ENCODE measurements at regions not wholly inside any gene's neighbourhood (a gene's known extent, or its start where the extent isn't known, plus 50 kb on each side); places are given as distances from the start of the nearest gene placed in this dataset.

DNA sequence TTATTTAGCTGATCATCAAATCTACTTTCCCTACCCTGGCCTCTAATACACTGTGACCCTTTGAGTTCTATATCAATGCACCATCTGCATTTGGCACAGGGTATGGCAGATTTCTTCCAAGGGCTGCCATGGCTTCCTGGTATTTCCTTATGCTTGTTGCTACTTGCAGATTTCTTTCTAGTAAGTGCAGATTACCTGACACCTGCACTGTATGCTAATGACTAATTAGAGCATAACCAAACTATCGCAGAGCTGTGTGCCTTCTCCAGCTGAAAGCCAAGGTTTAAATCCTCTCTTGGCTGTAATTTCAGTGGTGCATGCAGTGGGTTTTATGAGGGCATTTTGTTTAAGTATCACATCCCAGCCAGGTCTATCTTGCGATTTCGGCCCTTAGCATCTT is 293.7 kb downstream of the KIF4B start:
- DNase-seq (ENCODE audit: low spot score), result no peak
- no TSS peak for BruUV-seq (replicated peaks)
- Histone ChIP-seq H3K4me2 (ENCODE audit: low read length) (no peak overlapping the region), H3K9me2 (ENCODE audit: insufficient read depth, low read length) (no peaks in the 10 kb centered on the region), H4K20me1 (ENCODE audit: insufficient read depth, low read length) (no peaks in the 10 kb centered on the region), H3K9me3 (ENCODE audit: low read length) (no peaks in the 10 kb centered on the region), H3K36me3 (ENCODE audit: insufficient read depth, low read length) (no peaks in the 10 kb centered on the region), H3K4me3 (ENCODE audit: low read depth, low read length, poor library complexity, severe bottlenecking) (no peak overlapping the region), H3K79me2 (ENCODE audit: insufficient read depth, low read depth, low read length) (no peaks in the 10 kb centered on the region), H3K27ac (ENCODE audit: low read depth, low read length, poor library complexity, severe bottlenecking) (no peak overlapping the region), H2AFZ (ENCODE audit: low read length) (no peak overlapping the region), H3K4me1 (ENCODE audit: insufficient read depth, low read length, poor library complexity, severe bottlenecking) (no peaks in the 10 kb centered on the region)
- TF ChIP-seq, protein P1, sequence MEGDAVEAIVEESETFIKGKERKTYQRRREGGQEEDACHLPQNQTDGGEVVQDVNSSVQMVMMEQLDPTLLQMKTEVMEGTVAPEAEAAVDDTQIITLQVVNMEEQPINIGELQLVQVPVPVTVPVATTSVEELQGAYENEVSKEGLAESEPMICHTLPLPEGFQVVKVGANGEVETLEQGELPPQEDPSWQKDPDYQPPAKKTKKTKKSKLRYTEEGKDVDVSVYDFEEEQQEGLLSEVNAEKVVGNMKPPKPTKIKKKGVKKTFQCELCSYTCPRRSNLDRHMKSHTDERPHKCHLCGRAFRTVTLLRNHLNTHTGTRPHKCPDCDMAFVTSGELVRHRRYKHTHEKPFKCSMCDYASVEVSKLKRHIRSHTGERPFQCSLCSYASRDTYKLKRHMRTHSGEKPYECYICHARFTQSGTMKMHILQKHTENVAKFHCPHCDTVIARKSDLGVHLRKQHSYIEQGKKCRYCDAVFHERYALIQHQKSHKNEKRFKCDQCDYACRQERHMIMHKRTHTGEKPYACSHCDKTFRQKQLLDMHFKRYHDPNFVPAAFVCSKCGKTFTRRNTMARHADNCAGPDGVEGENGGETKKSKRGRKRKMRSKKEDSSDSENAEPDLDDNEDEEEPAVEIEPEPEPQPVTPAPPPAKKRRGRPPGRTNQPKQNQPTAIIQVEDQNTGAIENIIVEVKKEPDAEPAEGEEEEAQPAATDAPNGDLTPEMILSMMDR (conservative IDR thresholded peaks at IDR 0.05; ENCODE audit: low read length), result no peak
- TF ChIP-seq EZH2phosphoT487 (IDR thresholded peaks at IDR 0.05; ENCODE audit: borderline replicate concordance, low read depth, low read length), result no peak
- intact Hi-C loops (cut with micrococcal nuclease; ENCODE audit: unreplicated experiment), result no loop called here
- POLR2A ChIA-PET, result no interaction called here
- CTCF ChIA-PET (ENCODE audit: unreplicated experiment), result no interaction called here

DNA sequence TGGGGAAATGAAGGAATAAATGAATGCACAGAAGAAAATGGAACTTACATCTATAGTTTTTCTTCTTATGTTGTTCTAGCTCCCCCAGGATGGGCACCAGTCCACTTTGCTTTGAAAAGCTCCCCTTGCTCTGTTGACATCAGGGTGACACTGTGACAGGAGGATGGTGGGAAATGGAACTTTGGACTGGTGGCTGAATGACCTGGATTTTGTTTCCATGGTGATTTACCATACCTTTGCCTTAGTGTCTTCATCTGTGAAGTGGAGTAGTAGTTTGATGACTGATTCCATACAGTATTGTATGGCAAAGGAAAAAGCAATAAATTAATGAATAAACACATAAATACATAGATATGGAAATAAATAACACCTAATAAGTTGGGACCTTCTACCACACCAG is 294.7 kb downstream of the KIF4B start:
- no peaks in the 10 kb centered on the region for H4K20me1 ChIP-seq (ENCODE audit: insufficient read depth, low read length)
- intact Hi-C loops (cut with micrococcal nuclease; ENCODE audit: unreplicated experiment), result no loop called here
- H3K9me3 ChIP-seq (ENCODE audit: low read length), result no peaks in the 10 kb centered on the region
- no peaks in the 10 kb centered on the region for H3K9me2 ChIP-seq (ENCODE audit: insufficient read depth, low read length)
- H2AFZ ChIP-seq (ENCODE audit: low read length), result no peak overlapping the region
- no TSS peak for BruUV-seq (replicated peaks)
- no peak overlapping the region for H3K27ac ChIP-seq (ENCODE audit: low read depth, low read length, poor library complexity, severe bottlenecking)
- no peak overlapping the region for H3K4me3 ChIP-seq (ENCODE audit: low read depth, low read length, poor library complexity, severe bottlenecking)
- no peak overlapping the region for H3K4me2 ChIP-seq (ENCODE audit: low read length)
- H3K79me2 ChIP-seq (ENCODE audit: insufficient read depth, low read depth, low read length), result no peaks in the 10 kb centered on the region
- no peak for DNase-seq (ENCODE audit: low spot score)
- H3K36me3 ChIP-seq (ENCODE audit: insufficient read depth, low read length), result no peaks in the 10 kb centered on the region
- H3K4me1 ChIP-seq (ENCODE audit: insufficient read depth, low read length, poor library complexity, severe bottlenecking), result no peaks in the 10 kb centered on the region
- ChIA-PET CTCF (ENCODE audit: unreplicated experiment) (no interaction called here), POLR2A (interaction anchor here (0.5 kb wide), 1 partner anchor 1601 kb away, joined by 4 read pairs; no protein-coding TSS in a partner anchor)
- TF ChIP-seq, protein P1 (conservative IDR thresholded peaks at IDR 0.05; ENCODE audit: low read length), result no peak
- TF ChIP-seq EZH2phosphoT487 (IDR thresholded peaks at IDR 0.05; ENCODE audit: borderline replicate concordance, low read depth, low read length), result no peak

DNA sequence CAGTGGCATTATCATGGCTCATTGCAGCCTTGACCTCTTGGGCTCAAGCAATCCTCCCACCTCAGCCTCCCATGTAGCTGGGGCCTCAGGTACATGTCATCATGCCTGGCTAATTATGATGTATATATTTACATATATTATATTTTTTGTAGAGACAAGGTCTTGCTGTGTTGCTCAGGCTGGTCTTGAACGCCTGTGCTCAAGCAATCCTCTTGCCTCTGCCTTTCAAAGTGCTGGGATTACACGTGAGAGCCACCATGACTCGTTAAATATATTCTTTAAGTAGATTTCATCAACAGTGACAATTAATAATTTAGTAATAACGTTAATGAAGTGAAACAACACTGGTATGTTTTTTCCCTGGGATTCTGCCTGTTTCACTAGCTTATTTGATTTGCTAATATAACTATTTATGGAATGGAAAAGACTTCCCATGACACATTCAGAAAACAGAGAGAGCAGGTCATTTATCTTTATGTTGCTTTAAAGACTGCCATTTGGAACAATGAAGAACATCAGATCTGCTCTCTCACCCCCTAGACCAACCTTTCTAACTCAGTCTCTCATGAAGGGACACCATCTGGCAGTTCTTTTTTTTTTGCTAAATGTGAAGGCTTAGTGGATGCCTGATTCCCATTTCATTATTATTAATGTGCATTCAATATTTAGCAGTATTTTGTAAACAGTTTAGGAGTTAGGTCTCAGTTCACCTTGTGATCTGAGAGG is 295.6 kb downstream of the KIF4B start:
- no peak overlapping the region for H3K4me2 ChIP-seq (ENCODE audit: low read length)
- no peaks in the 10 kb centered on the region for H3K9me3 ChIP-seq (ENCODE audit: low read length)
- intact Hi-C loops (cut with micrococcal nuclease; ENCODE audit: unreplicated experiment), result no loop called here
- H3K27ac ChIP-seq (ENCODE audit: low read depth, low read length, poor library complexity, severe bottlenecking), result no peak overlapping the region
- no peaks in the 10 kb centered on the region for H3K36me3 ChIP-seq (ENCODE audit: insufficient read depth, low read length)
- no peaks in the 10 kb centered on the region for H4K20me1 ChIP-seq (ENCODE audit: insufficient read depth, low read length)
- no peak overlapping the region for H2AFZ ChIP-seq (ENCODE audit: low read length)
- BruUV-seq (replicated peaks), result no TSS peak
- H3K4me3 ChIP-seq (ENCODE audit: low read depth, low read length, poor library complexity, severe bottlenecking), result no peak overlapping the region
- TF ChIP-seq, protein P1 (conservative IDR thresholded peaks at IDR 0.05; ENCODE audit: low read length), result no peak
- no peak for TF ChIP-seq EZH2phosphoT487 (IDR thresholded peaks at IDR 0.05; ENCODE audit: borderline replicate concordance, low read depth, low read length)
- H3K79me2 ChIP-seq (ENCODE audit: insufficient read depth, low read depth, low read length), result no peaks in the 10 kb centered on the region
- POLR2A ChIA-PET, result no interaction called here
- no peaks in the 10 kb centered on the region for H3K4me1 ChIP-seq (ENCODE audit: insufficient read depth, low read length, poor library complexity, severe bottlenecking)
- CTCF ChIA-PET (ENCODE audit: unreplicated experiment), result no interaction called here
- no peak for DNase-seq (ENCODE audit: low spot score)
- no peaks in the 10 kb centered on the region for H3K9me2 ChIP-seq (ENCODE audit: insufficient read depth, low read length)
